ENCODE measurements at regions not wholly inside any gene's neighbourhood (a gene's known extent, or its start where the extent isn't known, plus 50 kb on each side); places are given as distances from the start of the nearest gene placed in this dataset.

- Histone ChIP-seq H3K4me2 (no peak overlapping the region), H3K27ac (no peak overlapping the region), H3K79me2 (no peaks in the 10 kb centered on the region), H3K27me3 (no peaks in the 10 kb centered on the region), H3K4me1 (ENCODE audit: insufficient read depth) (no peaks in the 10 kb centered on the region), H2AFZ (no peak overlapping the region), H3K9me2 (replicated peaks; ENCODE audit: insufficient read depth) (no peaks in the 10 kb centered on the region), H4K20me1 (ENCODE audit: insufficient read depth, poor library complexity, severe bottlenecking) (no peaks in the 10 kb centered on the region), H3K4me3 (no peak overlapping the region), H3K36me3 (replicated peaks; ENCODE audit: insufficient read depth, low read depth) (no peaks in the 10 kb centered on the region), H3K9me3 (ENCODE audit: low read depth) (no peaks in the 10 kb centered on the region)
- no peak for DNase-seq (ENCODE audit: low spot score)
- WGBS (ENCODE audit: low lambda C conversion rate, missing lambda C conversion rate) = 95% methylated on average over 1 of the region's 1 CpG
- TF ChIP-seq EZH2 (IDR thresholded peaks at IDR 0.05; ENCODE audit: borderline replicate concordance) (no peak), EZH2phosphoT487 (IDR thresholded peaks at IDR 0.05; ENCODE audit: low read depth, severe bottlenecking, unreplicated experiment) (no peak), CTCF (IDR thresholded peaks at IDR 0.05; ENCODE audit: poor library complexity) (no peak)
Measured at GRCh38 chr13:62633448-62633847, 1217.8 kb upstream of the PCDH20 start.

- H2AFZ ChIP-seq = no peak overlapping the region
- WGBS (ENCODE audit: low lambda C conversion rate, missing lambda C conversion rate) = 92% methylated on average over 2 of the region's 2 CpGs
- no peaks in the 10 kb centered on the region for H3K4me1 ChIP-seq (ENCODE audit: insufficient read depth)
- no peaks in the 10 kb centered on the region for H3K36me3 ChIP-seq (replicated peaks; ENCODE audit: insufficient read depth, low read depth)
- no peaks in the 10 kb centered on the region for H3K9me3 ChIP-seq (ENCODE audit: low read depth)
- no peak for DNase-seq (ENCODE audit: low spot score)
- no peaks in the 10 kb centered on the region for H4K20me1 ChIP-seq (ENCODE audit: insufficient read depth, poor library complexity, severe bottlenecking)
- no peak overlapping the region for H3K4me3 ChIP-seq
- H3K79me2 ChIP-seq = no peaks in the 10 kb centered on the region
- H3K9me2 ChIP-seq (replicated peaks; ENCODE audit: insufficient read depth) = no peaks in the 10 kb centered on the region
- H3K4me2 ChIP-seq = no peak overlapping the region
- H3K27me3 ChIP-seq = no peaks in the 10 kb centered on the region
- no peak overlapping the region for H3K27ac ChIP-seq
- TF ChIP-seq EZH2 (IDR thresholded peaks at IDR 0.05; ENCODE audit: borderline replicate concordance) = no peak
Measured at GRCh38 chr13:62631619-62632018, 1216.0 kb upstream of the PCDH20 start.

GRCh38 chr13:62631124-62631523 lies 1215.5 kb upstream of the PCDH20 start:
- TF ChIP-seq EZH2phosphoT487 (IDR thresholded peaks at IDR 0.05; ENCODE audit: low read depth, severe bottlenecking, unreplicated experiment) (no peak), CTCF (IDR thresholded peaks at IDR 0.05; ENCODE audit: poor library complexity) (no peak), EZH2 (IDR thresholded peaks at IDR 0.05; ENCODE audit: borderline replicate concordance) (no peak)

GRCh38 chr13:62629618-62630017 lies 1214.0 kb upstream of the PCDH20 start:
- H3K79me2 ChIP-seq = no peaks in the 10 kb centered on the region
- 57% methylated on average over 3 of the region's 3 CpGs for WGBS (ENCODE audit: low lambda C conversion rate, missing lambda C conversion rate)
- no peaks in the 10 kb centered on the region for H4K20me1 ChIP-seq (ENCODE audit: insufficient read depth, poor library complexity, severe bottlenecking)
- H3K27me3 ChIP-seq = no peaks in the 10 kb centered on the region
- no peaks in the 10 kb centered on the region for H3K9me3 ChIP-seq (ENCODE audit: low read depth)
- no peak overlapping the region for H2AFZ ChIP-seq
- H3K9me2 ChIP-seq (replicated peaks; ENCODE audit: insufficient read depth) = no peaks in the 10 kb centered on the region
- H3K4me1 ChIP-seq (ENCODE audit: insufficient read depth) = no peaks in the 10 kb centered on the region
- TF ChIP-seq EZH2 (IDR thresholded peaks at IDR 0.05; ENCODE audit: borderline replicate concordance) (no peak), EZH2phosphoT487 (IDR thresholded peaks at IDR 0.05; ENCODE audit: low read depth, severe bottlenecking, unreplicated experiment) (no peak), CTCF (IDR thresholded peaks at IDR 0.05; ENCODE audit: poor library complexity) (no peak)
- no peaks in the 10 kb centered on the region for H3K36me3 ChIP-seq (replicated peaks; ENCODE audit: insufficient read depth, low read depth)
- H3K27ac ChIP-seq = no peak overlapping the region
- DNase-seq (ENCODE audit: low spot score) = peak; percentile 20
- H3K4me3 ChIP-seq = no peak overlapping the region
- peak overlapping the region; percentile 21 for H3K4me2 ChIP-seq

More at GRCh38 chr13:62631124-62631523, 1215.5 kb upstream of the PCDH20 start:
- H3K27ac ChIP-seq = no peak overlapping the region
- DNase-seq (ENCODE audit: low spot score) = no peak
- H3K36me3 ChIP-seq (replicated peaks; ENCODE audit: insufficient read depth, low read depth) = no peaks in the 10 kb centered on the region
- no peaks in the 10 kb centered on the region for H3K9me2 ChIP-seq (replicated peaks; ENCODE audit: insufficient read depth)
- H3K4me3 ChIP-seq = no peak overlapping the region
- H3K9me3 ChIP-seq (ENCODE audit: low read depth) = no peaks in the 10 kb centered on the region
- H3K4me1 ChIP-seq (ENCODE audit: insufficient read depth) = no peaks in the 10 kb centered on the region
- no peaks in the 10 kb centered on the region for H3K27me3 ChIP-seq
- H3K4me2 ChIP-seq = no peak overlapping the region
- no peak overlapping the region for H2AFZ ChIP-seq
- H3K79me2 ChIP-seq = no peaks in the 10 kb centered on the region
- no peaks in the 10 kb centered on the region for H4K20me1 ChIP-seq (ENCODE audit: insufficient read depth, poor library complexity, severe bottlenecking)

Measured in hepatocyte (in vitro differentiated cells).